GM10248 (cell line): ENCODE measurements at regions not wholly inside any gene's neighbourhood (a gene's known extent, or its start where the extent isn't known, plus 50 kb on each side); places are given as distances from the start of the nearest gene placed in this dataset.

Experiments used
- CTCF ChIA-PET: fragments of 300-600 bp; sonication (Branson Sonifier 250); formaldehyde crosslinking; extraction: SDS; loops from one replicate; lab custom pipeline; 2021; ENCODE audit warnings: antibody characterized with exemption; lab: Yijun Ruan, JAX
- POLR2A ChIA-PET: fragments of 350-650 bp; sonication (Branson Sonifier 250); formaldehyde crosslinking; extraction: SDS; loops from one replicate; lab custom pipeline; 2020; ENCODE audit warnings: antibody characterized with exemption; lab: Yijun Ruan, JAX
- DNase-seq: peaks from one replicate; pipeline ENCODE4 v3.0.0; 2012; ENCODE audit errors: extremely low spot score
- TF ChIP-seq, protein P1 (sequence below): IDR thresholded peaks from 2 replicates; pipeline ENCODE4 v1.5.1; 2012; ENCODE audit warnings: mild to moderate bottlenecking, low read depth; ENCODE audit errors: extremely low read depth, missing control alignments, control extremely low read depth

DNA sequence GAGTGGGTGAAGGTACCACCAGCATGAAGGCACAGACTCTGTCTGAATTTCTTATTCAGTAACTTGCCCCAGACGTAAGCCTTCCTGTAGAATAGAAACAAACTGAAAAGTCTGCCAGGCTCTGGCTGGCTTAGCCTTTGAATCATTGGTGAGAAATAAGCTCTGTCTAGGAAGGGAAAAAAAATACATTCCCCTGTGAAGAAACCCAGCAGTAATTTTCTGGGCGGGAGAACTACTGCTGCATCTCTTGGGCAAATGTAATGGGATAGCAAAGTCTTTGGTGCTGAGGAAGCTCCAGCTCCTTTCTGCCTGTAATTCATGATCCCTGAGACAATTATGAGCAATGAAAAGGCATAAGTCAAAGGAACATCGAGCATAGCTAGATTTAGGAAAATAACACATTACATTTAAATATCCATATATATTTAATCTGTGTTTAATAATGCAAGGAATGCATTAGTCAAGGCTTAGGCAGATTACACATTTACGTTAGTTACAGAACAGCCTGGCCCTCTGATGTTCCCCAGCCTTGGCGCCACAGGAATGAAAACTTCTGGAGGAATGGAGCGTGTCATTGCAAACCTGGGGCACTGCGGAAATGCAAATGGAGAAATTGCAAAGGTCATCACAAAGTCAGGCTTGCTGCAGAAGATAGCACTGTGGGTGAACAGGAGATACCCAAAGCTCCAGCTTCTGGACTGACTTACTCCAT, 216.3 kb upstream of the CAMK1G start:
- TF ChIP-seq, protein P1, sequence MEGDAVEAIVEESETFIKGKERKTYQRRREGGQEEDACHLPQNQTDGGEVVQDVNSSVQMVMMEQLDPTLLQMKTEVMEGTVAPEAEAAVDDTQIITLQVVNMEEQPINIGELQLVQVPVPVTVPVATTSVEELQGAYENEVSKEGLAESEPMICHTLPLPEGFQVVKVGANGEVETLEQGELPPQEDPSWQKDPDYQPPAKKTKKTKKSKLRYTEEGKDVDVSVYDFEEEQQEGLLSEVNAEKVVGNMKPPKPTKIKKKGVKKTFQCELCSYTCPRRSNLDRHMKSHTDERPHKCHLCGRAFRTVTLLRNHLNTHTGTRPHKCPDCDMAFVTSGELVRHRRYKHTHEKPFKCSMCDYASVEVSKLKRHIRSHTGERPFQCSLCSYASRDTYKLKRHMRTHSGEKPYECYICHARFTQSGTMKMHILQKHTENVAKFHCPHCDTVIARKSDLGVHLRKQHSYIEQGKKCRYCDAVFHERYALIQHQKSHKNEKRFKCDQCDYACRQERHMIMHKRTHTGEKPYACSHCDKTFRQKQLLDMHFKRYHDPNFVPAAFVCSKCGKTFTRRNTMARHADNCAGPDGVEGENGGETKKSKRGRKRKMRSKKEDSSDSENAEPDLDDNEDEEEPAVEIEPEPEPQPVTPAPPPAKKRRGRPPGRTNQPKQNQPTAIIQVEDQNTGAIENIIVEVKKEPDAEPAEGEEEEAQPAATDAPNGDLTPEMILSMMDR, result no peak
- ChIA-PET CTCF (no interaction called here), POLR2A (no interaction called here)
- no peak for DNase-seq

- TF ChIP-seq, protein P1, result no peak
- POLR2A ChIA-PET, result no interaction called here
- DNase-seq, result no peak
- CTCF ChIA-PET, result interaction anchor here (1.8 to 2.1 kb wide), 2 partner anchors 8 to 14 kb away, joined by 4 to 9 read pairs; no protein-coding TSS in a partner anchor
Measured at GRCh38 chr1:209368864-209369598, 214.5 kb upstream of the CAMK1G start.

DNA sequence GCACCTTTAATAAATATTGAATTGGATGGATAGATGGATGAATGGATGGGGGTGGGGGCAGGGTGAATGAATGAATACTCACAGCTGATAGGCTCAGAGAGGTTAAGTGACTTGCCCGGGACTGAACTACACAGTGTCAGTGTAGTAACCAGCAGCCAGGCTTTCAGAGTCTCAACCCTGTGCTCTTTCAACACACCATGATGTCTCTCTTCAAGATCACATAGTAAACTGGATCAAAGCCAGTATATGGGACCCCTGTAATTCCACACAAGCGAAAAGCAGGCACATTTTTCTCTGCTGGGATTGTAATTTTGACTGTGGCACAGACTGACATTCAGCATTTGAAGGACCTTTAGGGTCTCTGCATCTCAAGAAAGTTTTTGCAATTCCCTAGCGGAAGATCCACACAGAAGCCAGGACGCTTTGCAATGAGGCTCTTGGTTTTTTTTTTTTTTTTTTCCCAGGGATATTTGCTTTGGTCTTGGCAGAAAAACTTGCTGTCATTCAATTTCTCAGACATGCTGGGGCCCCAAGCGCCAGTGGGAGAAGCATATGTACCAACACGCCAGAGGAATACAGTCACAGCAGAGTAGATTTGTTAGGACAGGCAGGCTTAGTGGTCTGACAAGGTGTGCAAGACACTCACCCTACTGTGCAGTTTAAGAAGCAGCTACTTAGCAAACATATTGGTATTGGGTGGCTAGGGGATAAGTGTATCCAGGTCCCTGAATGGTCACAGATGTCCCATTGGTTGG, 213.1 kb upstream of the CAMK1G start:
- TF ChIP-seq, protein P1, result no peak
- ChIA-PET CTCF (interaction anchor here (1.0 to 2.1 kb wide), 4 partner anchors 10 to 35 kb away, joined by 3 to 9 read pairs (median 4); no protein-coding TSS in a partner anchor), POLR2A (no interaction called here)
- no peak for DNase-seq

- ChIA-PET CTCF (interaction anchor here (0.8 to 1.2 kb wide), 2 partner anchors 19 to 22 kb away, joined by 3 read pairs; no protein-coding TSS in a partner anchor), POLR2A (no interaction called here)
- TF ChIP-seq, protein P1, result no peak
- DNase-seq, result no peak
Measured at GRCh38 chr1:209375097-209375496, 208.4 kb upstream of the CAMK1G start.

DNA sequence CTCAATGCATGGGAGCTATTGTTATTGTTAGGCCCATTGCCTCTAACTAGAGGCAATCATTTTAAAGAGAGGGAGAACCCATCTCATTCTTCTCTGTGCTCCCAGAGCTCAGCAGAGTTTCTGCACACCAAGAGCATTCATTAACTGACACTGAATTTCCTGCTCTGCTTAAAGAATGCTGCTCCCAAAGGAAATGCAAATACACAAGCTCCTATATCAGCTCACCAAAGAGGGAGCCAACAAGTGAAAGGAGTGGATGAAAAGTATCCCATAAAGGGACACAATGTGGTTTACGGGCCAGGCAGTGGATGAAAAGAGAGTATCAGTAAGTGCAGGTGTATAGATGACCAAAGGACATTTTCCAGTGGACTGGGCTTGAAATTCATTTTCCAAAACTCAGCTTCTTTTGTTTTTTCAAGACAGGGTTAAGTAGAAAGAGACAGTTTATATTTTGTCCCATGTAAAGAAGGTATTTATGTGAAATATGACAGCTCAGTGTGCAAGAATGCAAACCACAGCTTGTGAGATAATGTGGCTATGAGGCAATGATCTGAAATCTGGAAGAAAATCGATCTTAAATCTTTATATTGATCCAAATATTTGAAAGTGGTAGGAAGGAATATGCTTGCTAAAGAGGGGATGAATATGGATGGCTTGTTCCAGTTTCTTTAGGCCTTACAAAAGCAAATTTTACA, 207.7 kb upstream of the CAMK1G start:
- CTCF ChIA-PET, result interaction anchor here (0.8 to 1.3 kb wide), 3 partner anchors 12 to 23 kb away, joined by 3 to 4 read pairs (median 3); no protein-coding TSS in a partner anchor
- TF ChIP-seq, protein P1, result no peak
- DNase-seq, result no peak
- POLR2A ChIA-PET, result no interaction called here

DNA sequence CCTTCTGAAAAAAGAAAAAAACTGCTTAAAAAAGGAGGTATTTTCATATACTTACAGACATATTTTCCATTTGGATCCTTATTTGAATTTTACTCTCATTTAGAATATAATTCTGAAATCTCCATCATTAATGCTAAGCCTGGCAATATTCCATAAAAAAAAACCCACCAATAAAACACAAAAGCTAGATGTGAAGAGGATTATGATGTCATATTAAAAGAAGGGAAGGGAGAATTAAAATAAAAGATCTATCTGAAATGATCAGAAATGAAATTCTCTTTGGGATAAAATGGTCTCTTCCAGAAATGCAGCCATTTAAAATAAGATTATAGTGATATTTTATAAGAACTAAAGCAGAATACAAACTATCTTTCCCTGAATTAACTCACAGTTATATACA, 206.7 kb upstream of the CAMK1G start:
- no peak for DNase-seq
- POLR2A ChIA-PET, result no interaction called here
- TF ChIP-seq, protein P1, result no peak
- CTCF ChIA-PET, result interaction anchor here (1.3 to 1.6 kb wide), 2 partner anchors 11 to 22 kb away, joined by 4 to 5 read pairs; no protein-coding TSS in a partner anchor
